Tibial nerve (tissue), 4 donors: ENCODE measurements at regions not wholly inside any gene's neighbourhood (a gene's known extent, or its start where the extent isn't known, plus 50 kb on each side); places are given as distances from the start of the nearest gene placed in this dataset.

ENCODE experiments used
- EP300 ChIP-seq, 2 donors: sonication (generic); formaldehyde crosslinking; IDR thresholded peaks; one replicate each; pipeline ENCODE4 v1.6.1; 2017; ENCODE audit warnings: antibody characterized with exemption in 2 of 2, mild to moderate bottlenecking in 1 of 2
- TF ChIP-seq, protein P1 (sequence below), 5 experiments: fragments of 200-600 bp in 3 of 5; fragments of 450-650 bp in 2 of 5; sonication (generic) in 3 of 5; IDR thresholded peaks; one replicate each; pipeline ENCODE4 v1.5.1; 2016 to 2019; ENCODE audit warnings: antibody characterized with exemption in 5 of 5, mild to moderate bottlenecking in 3 of 5, moderate library complexity in 2 of 5

GRCh38 chr12:114955414-114956014 lies 271.5 kb upstream of the TBX3 start:
- TF ChIP-seq, protein P1, sequence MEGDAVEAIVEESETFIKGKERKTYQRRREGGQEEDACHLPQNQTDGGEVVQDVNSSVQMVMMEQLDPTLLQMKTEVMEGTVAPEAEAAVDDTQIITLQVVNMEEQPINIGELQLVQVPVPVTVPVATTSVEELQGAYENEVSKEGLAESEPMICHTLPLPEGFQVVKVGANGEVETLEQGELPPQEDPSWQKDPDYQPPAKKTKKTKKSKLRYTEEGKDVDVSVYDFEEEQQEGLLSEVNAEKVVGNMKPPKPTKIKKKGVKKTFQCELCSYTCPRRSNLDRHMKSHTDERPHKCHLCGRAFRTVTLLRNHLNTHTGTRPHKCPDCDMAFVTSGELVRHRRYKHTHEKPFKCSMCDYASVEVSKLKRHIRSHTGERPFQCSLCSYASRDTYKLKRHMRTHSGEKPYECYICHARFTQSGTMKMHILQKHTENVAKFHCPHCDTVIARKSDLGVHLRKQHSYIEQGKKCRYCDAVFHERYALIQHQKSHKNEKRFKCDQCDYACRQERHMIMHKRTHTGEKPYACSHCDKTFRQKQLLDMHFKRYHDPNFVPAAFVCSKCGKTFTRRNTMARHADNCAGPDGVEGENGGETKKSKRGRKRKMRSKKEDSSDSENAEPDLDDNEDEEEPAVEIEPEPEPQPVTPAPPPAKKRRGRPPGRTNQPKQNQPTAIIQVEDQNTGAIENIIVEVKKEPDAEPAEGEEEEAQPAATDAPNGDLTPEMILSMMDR (IDR thresholded peaks at IDR 0.05), result no peak
- no peak for TF ChIP-seq EP300 (IDR thresholded peaks at IDR 0.05)
